MM.1S (cell line): ENCODE measurements at regions not wholly inside any gene's neighbourhood (a gene's known extent, or its start where the extent isn't known, plus 50 kb on each side); places are given as distances from the start of the nearest gene placed in this dataset.

Experiments used
- DNase-seq: peaks from one replicate; pipeline ENCODE4 v3.0.0-alpha.2; 2015
- H2AFZ ChIP-seq: fragments of 300-600 bp; sonication (generic); 2 replicates; pipeline ENCODE4 v1.6.0; 2016; ENCODE audit warnings: antibody characterized with exemption, low read length
- H3F3A ChIP-seq: fragments of 300-600 bp; sonication (generic); 2 replicates; pipeline ENCODE4 v1.6.1; 2016; ENCODE audit warnings: mild to moderate bottlenecking, antibody characterized with exemption, low read length, moderate library complexity, mixed read lengths; ENCODE audit not compliant: insufficient read depth
- H3K27ac ChIP-seq: fragments of 300-600 bp; sonication (generic); 2 replicates; pipeline ENCODE4 v1.5.1; 2016; ENCODE audit warnings: mild to moderate bottlenecking, low read length
- H3K27me3 ChIP-seq: fragments of 300-600 bp; sonication (generic); replicated peaks from 2 replicates; pipeline ENCODE4 v1.6.0; 2016; ENCODE audit warnings: low read length; ENCODE audit not compliant: insufficient read depth
- H3K36me3 ChIP-seq: fragments of 300-600 bp; sonication (generic); replicated peaks from 2 replicates; pipeline ENCODE4 v1.6.1; 2016; ENCODE audit warnings: mild to moderate bottlenecking, low read length, mixed read lengths; ENCODE audit not compliant: insufficient read depth
- H3K4me1 ChIP-seq: fragments of 300-600 bp; sonication (generic); 2 replicates; pipeline ENCODE4 v1.6.1; 2016; ENCODE audit warnings: low read length, mixed read lengths
- H3K4me2 ChIP-seq: fragments of 300-600 bp; sonication (generic); 2 replicates; pipeline ENCODE4 v1.6.0; 2016; ENCODE audit warnings: low read depth, low read length
- H3K4me3 ChIP-seq: fragments of 300-600 bp; sonication (generic); 2 replicates; pipeline ENCODE4 v1.5.1; 2016; ENCODE audit warnings: low read length, mixed read lengths
- H3K79me2 ChIP-seq: fragments of 300-600 bp; sonication (generic); 2 replicates; pipeline ENCODE4 v1.6.1; 2016; ENCODE audit warnings: mixed run types, low read length, mixed read lengths
- H3K9ac ChIP-seq: fragments of 300-600 bp; sonication (generic); 2 replicates; pipeline ENCODE4 v1.6.1; 2016; ENCODE audit warnings: low read length, mixed read lengths
- H3K9me2 ChIP-seq: fragments of 300-600 bp; sonication (generic); replicated peaks from 2 replicates; pipeline ENCODE4 v1.6.1; 2016; ENCODE audit warnings: mild to moderate bottlenecking, low read length, mixed read lengths; ENCODE audit not compliant: insufficient read depth
- H3K9me3 ChIP-seq: fragments of 300-600 bp; sonication (generic); replicated peaks from 2 replicates; pipeline ENCODE4 v1.6.1; 2016; ENCODE audit warnings: mild to moderate bottlenecking, low read length, mixed read lengths; ENCODE audit not compliant: insufficient read depth
- H4K20me1 ChIP-seq: fragments of 300-600 bp; sonication (generic); 2 replicates; pipeline ENCODE4 v1.6.1; 2016; ENCODE audit warnings: mild to moderate bottlenecking, low read length, moderate library complexity, mixed read lengths; ENCODE audit not compliant: insufficient read depth
- CTCF ChIP-seq: fragments of 300-600 bp; sonication (generic); IDR thresholded peaks from 2 replicates; pipeline ENCODE4 v1.5.1; 2016; ENCODE audit warnings: antibody characterized with exemption, low read length, mixed read lengths
- EZH2 ChIP-seq: fragments of 300-600 bp; sonication (generic); optimal IDR thresholded peaks from 2 replicates; pipeline ENCODE3; 2017; ENCODE audit warnings: low read depth, mild to moderate bottlenecking, antibody characterized with exemption, low read length, mixed read lengths
- EZH2phosphoT487 ChIP-seq: fragments of 300-600 bp; sonication (generic); IDR thresholded peaks from 2 replicates; pipeline ENCODE4 v1.6.1; 2018; ENCODE audit warnings: antibody characterized with exemption, low read length

DNA sequence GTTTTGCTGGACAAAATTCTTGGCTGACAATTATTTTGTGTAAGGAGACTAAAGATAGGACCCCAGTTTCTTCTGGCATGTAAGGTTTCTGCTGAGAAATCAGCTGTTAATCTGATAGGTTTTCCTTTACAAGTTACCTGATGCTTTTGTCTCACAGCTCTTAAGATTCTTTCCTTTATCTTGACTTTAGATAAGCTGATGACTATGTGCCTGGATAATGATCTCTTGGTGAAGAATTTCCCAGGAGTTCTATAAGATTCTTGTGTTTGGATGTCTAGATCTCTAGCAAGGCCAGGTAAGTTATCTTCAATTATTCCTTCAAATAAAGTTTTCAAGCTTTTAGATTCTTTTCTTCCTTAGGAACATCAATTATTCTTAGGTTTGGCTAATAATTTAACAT, 534.8 kb upstream of the LRRTM4 start:
- DNase-seq: no peak
- Histone ChIP-seq H3K4me2 (no peak overlapping the region), H3K27ac (no peak overlapping the region), H4K20me1 (no peaks in the 10 kb centered on the region), H3K36me3 (no peaks in the 10 kb centered on the region), H2AFZ (no peak overlapping the region), H3F3A (no peaks in the 10 kb centered on the region), H3K9ac (no peak overlapping the region), H3K9me2 (no peaks in the 10 kb centered on the region), H3K4me1 (no peaks in the 10 kb centered on the region), H3K9me3 (no peaks in the 10 kb centered on the region), H3K4me3 (no peak overlapping the region), H3K79me2 (no peaks in the 10 kb centered on the region), H3K27me3 (no peaks in the 10 kb centered on the region)
- TF ChIP-seq EZH2phosphoT487 (no peak), EZH2 (no peak), CTCF (no peak)

DNA sequence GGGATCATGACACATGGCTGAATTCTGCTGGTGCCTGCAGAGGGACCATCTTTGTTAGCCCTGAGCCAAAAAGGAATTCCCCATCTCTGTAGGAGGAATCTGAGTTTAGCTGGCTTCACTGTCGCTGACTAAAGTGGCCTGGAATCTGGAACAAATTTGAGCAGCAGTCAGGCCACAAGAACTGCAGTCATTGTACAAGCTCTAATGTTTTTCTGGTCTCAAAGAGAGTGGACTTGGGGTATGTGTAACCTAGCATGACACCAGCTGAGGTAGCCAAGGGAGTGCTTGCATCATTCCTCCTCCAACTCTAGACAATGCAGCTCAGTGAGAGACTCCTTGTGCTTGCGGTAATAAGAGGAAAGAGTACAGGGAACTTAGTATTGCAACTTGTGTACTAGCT, 539.1 kb upstream of the LRRTM4 start:
- Histone ChIP-seq H4K20me1 (no peaks in the 10 kb centered on the region), H2AFZ (no peak overlapping the region)

DNA sequence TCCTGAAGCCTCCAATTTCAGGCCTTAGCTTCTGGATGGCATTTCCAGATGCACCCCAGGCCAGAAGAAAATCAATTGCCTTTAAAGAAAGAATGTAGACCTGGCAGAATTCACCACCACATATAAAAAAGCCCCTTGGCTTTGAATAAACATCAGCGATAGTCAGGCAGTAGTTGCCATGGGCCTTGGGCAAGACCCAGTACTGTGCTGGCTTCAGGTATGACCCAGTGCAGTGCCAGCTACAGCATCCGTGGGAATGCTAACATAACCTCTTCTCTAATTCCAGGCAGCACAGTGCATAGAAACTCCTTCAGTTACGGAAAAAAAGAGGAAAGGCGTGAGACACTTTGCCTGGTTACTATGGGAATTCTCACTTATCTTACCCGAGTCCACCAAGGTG, 539.6 kb upstream of the LRRTM4 start:
- H3K27me3 ChIP-seq: no peaks in the 10 kb centered on the region
- no peak overlapping the region for H3K9ac ChIP-seq
- no peak overlapping the region for H2AFZ ChIP-seq

More for the DNA sequence above, 539.1 kb upstream of the LRRTM4 start:
- Histone ChIP-seq H3K4me3 (no peak overlapping the region), H3K9me3 (no peaks in the 10 kb centered on the region), H3K4me2 (no peak overlapping the region), H3K9me2 (no peaks in the 10 kb centered on the region), H3K27me3 (no peaks in the 10 kb centered on the region), H3K9ac (no peak overlapping the region), H3K79me2 (no peaks in the 10 kb centered on the region), H3K4me1 (no peaks in the 10 kb centered on the region), H3K27ac (no peak overlapping the region), H3K36me3 (no peaks in the 10 kb centered on the region), H3F3A (no peaks in the 10 kb centered on the region)
- DNase-seq: no peak
- TF ChIP-seq EZH2phosphoT487 (no peak), EZH2 (no peak)

More for the DNA sequence above, 539.6 kb upstream of the LRRTM4 start:
- Histone ChIP-seq H3K36me3 (no peaks in the 10 kb centered on the region), H3K79me2 (no peaks in the 10 kb centered on the region), H3K9me3 (no peaks in the 10 kb centered on the region), H3F3A (no peaks in the 10 kb centered on the region), H3K4me2 (no peak overlapping the region), H4K20me1 (no peaks in the 10 kb centered on the region), H3K27ac (no peak overlapping the region), H3K4me1 (no peaks in the 10 kb centered on the region), H3K4me3 (no peak overlapping the region), H3K9me2 (no peaks in the 10 kb centered on the region)
- no peak for TF ChIP-seq CTCF
- TF ChIP-seq EZH2: no peak
- no peak for DNase-seq
